Muscle of leg (tissue), 3 donors: ENCODE measurements at regions not wholly inside any gene's neighbourhood (a gene's known extent, or its start where the extent isn't known, plus 50 kb on each side); places are given as distances from the start of the nearest gene placed in this dataset.
A peak's percentile ranks its signal among the peaks of the same experiment; 100 is the strongest.

Experiments used
- DNase-seq: peaks from one replicate; pipeline ENCODE4 v3.0.0; 2013
- H3K27ac ChIP-seq: one replicate; pipeline ENCODE4 v1.5.1; 2013; ENCODE audit warnings: mild to moderate bottlenecking, low read length, control low read depth
- H3K27me3 ChIP-seq: one replicate; pipeline ENCODE4 v1.6.1; 2013; ENCODE audit warnings: low read length; ENCODE audit not compliant: control insufficient read depth, insufficient read depth
- H3K36me3 ChIP-seq: one replicate; pipeline ENCODE4 v1.6.1; 2013; ENCODE audit warnings: low read length; ENCODE audit not compliant: control insufficient read depth, insufficient read depth
- H3K4me1 ChIP-seq: one replicate; pipeline ENCODE4 v1.6.1; 2013; ENCODE audit warnings: low read length; ENCODE audit not compliant: control insufficient read depth, insufficient read depth
- H3K4me3 ChIP-seq: one replicate; pipeline ENCODE4 v1.5.1; 2013; ENCODE audit warnings: low read length, control low read depth
- H3K9me3 ChIP-seq: replicated peaks from 2 replicates; pipeline ENCODE4 v1.6.1; 2013; ENCODE audit warnings: low read depth, low read length; ENCODE audit not compliant: control insufficient read depth
- WGBS: methylation state at CpG from one replicate; pipeline ENCODE4 v1.1.5; 2013; ENCODE audit warnings: missing lambda C conversion rate; ENCODE audit not compliant: insufficient coverage; 5-methylcytosine and 5-hydroxymethylcytosine counted together

DNA sequence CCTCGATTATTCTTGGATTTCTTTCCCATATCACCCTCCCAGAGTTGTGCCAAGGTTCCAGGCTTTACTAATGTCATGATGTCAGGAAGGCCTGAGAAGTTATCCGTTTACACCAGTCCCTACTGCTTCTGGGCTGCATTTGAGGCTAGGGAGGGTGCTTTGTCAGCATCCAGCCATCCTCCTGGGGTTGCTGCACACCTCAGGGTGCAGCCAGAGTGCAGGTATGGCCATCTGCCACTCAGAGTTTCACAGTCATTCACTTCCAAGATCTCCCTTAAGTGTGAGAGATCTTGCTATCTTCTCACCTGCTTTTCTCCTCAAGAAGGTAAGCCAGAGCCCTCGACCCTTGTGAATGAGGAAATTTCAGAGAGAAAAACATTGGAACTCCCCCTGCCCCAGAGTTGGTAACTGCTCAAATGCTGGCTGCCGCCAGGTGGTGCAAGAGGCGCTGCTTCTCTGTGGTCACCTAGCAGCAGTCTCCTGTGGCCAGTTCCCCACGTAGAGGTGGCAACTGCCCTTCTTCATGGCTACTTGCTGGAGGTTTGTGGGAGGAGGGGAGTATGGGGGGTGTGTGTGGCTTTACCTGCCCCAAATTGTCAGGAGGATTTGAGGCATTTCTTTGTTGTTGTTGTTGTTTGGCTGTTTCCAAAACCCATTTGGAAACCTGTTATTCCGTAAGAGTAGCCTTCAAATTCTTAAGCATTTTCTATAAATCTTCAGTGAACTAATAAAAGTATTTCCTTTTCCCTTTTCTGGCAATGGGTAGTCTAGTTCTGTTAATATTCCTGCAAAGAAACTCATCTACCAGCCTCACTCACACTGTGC lies 259.6 kb upstream of the DMRT1 start:
- Histone ChIP-seq H3K27ac (no peak overlapping the region), H3K4me3 (no peak overlapping the region), H3K4me1 (no peaks in the 10 kb centered on the region), H3K9me3 (no peaks in the 10 kb centered on the region), H3K27me3 (no peaks in the 10 kb centered on the region), H3K36me3 (no peaks in the 10 kb centered on the region)
- WGBS = 46% methylated on average over 3 of the region's 7 CpGs
- DNase-seq = no peak

DNA sequence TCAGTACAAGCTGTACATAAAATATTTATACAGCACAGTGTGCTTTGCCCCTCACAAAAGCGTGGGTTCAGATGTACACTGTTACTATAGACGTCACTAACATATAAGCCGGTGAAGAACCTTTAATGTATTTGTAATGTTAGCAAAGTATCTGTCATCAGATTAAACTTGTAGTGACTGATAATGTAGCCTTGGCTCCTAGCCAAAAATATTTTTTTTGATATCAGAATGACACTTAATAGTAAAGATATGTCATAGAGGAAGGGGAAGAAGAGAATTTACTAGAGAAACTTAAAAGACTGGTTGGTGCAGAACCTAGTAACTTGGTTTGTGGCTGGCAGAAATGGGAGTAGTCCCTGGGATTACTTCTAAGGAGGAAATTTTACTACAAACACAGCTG lies 258.7 kb upstream of the DMRT1 start:
- Histone ChIP-seq H3K27ac (no peak overlapping the region), H3K36me3 (no peaks in the 10 kb centered on the region), H3K4me1 (no peaks in the 10 kb centered on the region), H3K4me3 (no peak overlapping the region), H3K27me3 (no peaks in the 10 kb centered on the region), H3K9me3 (no peaks in the 10 kb centered on the region)
- no peak for DNase-seq
- no CpG with 5 or more reads among the region's 3 CpGs for WGBS

DNA sequence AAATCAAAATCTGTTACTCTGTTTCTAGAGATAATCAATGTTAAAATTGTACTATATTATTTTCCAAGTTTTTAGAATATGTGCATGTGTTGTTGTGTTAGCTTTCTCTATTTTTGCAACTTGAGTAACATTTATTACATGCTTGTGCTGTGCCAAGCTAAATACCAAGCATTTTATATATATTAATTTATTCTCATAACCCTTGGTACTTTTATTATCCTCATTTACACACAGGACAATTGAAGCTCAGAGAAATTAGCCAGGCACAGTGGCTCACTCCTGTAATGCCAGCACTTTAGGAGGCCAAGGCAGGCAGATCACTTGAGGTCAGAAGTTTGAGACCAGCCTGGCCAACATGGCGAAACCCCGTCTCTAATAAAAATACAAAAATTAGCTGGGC lies 254.0 kb upstream of the DMRT1 start:
- Histone ChIP-seq H3K27me3 (no peaks in the 10 kb centered on the region), H3K4me1 (peaks cover 12% of the 10 kb centered on the region), H3K27ac (no peak overlapping the region), H3K4me3 (no peak overlapping the region), H3K36me3 (no peaks in the 10 kb centered on the region), H3K9me3 (no peaks in the 10 kb centered on the region)
- no peak for DNase-seq
- WGBS = 100% methylated on average over 2 of the region's 2 CpGs

DNA sequence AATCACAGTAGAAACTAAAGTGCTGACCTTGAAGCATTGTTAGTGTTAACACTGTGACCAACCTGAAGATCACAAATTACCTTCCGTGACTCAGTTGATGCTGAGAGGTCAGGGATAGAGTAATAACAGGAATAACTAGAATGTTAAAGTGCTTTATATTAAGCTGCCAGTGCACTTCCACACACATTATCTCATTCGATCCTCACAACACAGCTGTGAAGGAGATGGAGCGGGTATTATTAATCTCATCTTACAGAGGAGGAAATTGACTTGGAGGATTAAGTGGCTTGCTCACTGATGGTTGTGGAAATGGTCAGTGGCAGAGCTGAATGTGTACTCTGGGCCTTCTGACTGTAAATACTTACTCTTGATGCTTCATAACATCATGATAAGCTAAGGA lies 252.5 kb upstream of the DMRT1 start:
- WGBS = no CpG with 5 or more reads among the region's 3 CpGs

DNA sequence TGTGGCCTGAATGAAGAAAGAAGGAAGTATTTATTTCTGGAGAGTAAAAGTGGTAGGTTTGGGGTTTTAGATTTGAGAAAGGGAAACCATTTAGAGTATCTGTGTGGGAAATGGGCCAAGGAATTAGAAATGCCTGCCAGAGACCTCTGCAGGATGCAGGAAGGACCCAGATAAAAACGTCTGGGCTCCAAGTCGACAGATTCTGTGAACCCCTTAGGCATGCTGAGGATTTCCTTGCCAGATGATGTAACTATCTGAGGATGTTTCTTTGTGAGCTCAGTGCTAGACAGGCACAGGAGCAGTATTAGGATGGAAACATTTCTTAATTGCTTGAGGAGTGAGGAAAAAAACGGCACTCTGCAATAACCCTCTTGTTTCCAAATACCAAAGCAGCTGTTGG lies 251.8 kb upstream of the DMRT1 start:
- H3K36me3 ChIP-seq = no peaks in the 10 kb centered on the region
- peak; percentile 58 for DNase-seq
- H3K27me3 ChIP-seq = no peaks in the 10 kb centered on the region
- peaks cover 12% of the 10 kb centered on the region for H3K4me1 ChIP-seq
- H3K9me3 ChIP-seq = no peaks in the 10 kb centered on the region
- 0% methylated on average over 2 of the region's 3 CpGs for WGBS
- H3K4me3 ChIP-seq = no peak overlapping the region
- H3K27ac ChIP-seq = no peak overlapping the region

More for the DNA sequence above, 252.5 kb upstream of the DMRT1 start:
- no peak for DNase-seq
- Histone ChIP-seq H3K4me1 (peaks cover 12% of the 10 kb centered on the region), H3K9me3 (no peaks in the 10 kb centered on the region), H3K36me3 (no peaks in the 10 kb centered on the region), H3K27ac (no peak overlapping the region), H3K27me3 (no peaks in the 10 kb centered on the region), H3K4me3 (no peak overlapping the region)

DNA sequence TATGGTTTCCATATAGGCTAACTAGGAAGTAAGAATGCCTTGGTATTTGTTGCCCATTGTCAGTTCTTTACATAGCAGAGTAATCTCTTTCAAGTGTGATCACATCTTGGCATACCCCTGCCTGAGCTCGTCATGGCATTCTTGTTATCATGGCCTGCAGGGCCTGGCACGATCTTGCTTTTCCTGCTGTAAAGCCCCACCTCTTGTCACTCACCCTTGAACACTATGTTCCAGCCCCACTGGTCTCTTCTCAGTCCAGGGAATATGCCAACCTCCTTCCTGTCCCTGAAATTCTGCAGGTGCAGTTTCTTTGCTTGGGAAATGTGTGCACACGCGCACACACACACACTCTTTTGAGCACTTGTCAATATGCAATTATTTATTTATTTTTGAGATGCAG lies 250.2 kb upstream of the DMRT1 start:
- H3K27me3 ChIP-seq = no peaks in the 10 kb centered on the region
- peaks cover 12% of the 10 kb centered on the region for H3K4me1 ChIP-seq
- DNase-seq = peak; percentile 27
- H3K9me3 ChIP-seq = no peaks in the 10 kb centered on the region
- H3K27ac ChIP-seq = no peak overlapping the region
- 54% methylated on average over 2 of the region's 4 CpGs for WGBS
- no peaks in the 10 kb centered on the region for H3K36me3 ChIP-seq
- no peak overlapping the region for H3K4me3 ChIP-seq

DNA sequence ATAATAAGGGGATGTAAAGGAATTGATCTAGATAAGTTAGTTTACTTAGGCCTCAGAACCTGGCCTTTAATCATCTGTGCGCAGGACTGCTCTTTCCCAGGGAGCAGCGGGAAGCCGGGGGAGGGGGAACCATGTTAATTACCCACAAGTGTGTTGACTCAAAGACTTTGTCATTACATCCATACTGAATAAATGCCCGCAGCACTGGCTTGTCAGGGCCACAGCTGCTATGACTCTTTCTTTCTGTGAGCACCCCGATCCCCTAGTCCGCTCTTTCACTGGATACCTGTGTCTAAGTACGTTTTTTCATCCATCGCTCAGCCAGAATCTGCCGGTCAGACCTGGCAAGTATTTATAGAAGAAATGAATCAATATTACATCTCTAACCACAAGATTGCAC lies 249.3 kb upstream of the DMRT1 start:
- Histone ChIP-seq H3K4me1 (peaks cover 12% of the 10 kb centered on the region), H3K27ac (no peak overlapping the region), H3K27me3 (no peaks in the 10 kb centered on the region), H3K36me3 (no peaks in the 10 kb centered on the region), H3K4me3 (no peak overlapping the region), H3K9me3 (no peaks in the 10 kb centered on the region)
- WGBS = 76% methylated on average over 3 of the region's 9 CpGs
- no peak for DNase-seq

DNA sequence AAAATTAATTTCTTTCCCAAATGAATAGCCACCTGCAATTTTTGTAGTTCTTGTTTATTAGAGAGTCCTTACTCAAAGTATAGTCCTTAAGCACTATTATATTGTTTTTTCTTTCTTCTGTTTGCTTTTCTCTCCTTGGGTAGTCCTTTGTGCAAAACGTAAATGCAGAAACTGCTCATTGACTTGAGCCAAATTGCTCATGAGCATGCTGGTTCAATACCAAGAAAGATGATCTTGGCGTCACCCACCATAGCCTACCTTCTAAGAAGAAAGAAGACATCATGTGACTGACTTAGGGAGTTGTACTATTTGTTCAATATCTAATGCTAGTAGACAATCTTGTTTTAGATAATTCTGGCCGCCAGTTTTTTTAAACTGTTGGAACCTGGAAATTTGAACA lies 248.8 kb upstream of the DMRT1 start:
- no peak overlapping the region for H3K27ac ChIP-seq
- H3K4me1 ChIP-seq = peaks cover 12% of the 10 kb centered on the region
- no peaks in the 10 kb centered on the region for H3K27me3 ChIP-seq
- H3K4me3 ChIP-seq = no peak overlapping the region
- H3K9me3 ChIP-seq = no peaks in the 10 kb centered on the region
- no peaks in the 10 kb centered on the region for H3K36me3 ChIP-seq
- DNase-seq = no peak
- no CpG with 5 or more reads among the region's 3 CpGs for WGBS

DNA sequence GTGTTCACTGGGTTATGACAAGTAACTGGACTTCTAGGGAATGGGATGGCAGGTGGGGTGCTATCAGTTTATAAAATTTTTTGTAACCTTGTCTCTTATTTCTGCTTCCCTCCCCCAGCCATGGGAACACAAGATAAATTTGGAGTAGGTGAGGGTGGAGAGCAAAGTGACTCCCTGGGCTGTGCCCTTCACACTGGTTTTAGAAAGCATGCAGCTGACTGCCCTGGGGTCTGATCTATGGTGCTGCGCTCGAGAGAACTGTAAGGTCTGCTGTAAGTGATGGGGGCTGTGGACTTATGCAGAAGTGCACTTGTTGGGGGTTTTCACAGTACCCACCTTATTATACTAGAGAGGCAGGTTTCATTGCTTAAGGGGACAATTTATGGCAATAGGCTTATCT lies 247.7 kb upstream of the DMRT1 start:
- DNase-seq = no peak
- H3K4me3 ChIP-seq = no peak overlapping the region
- no CpG with 5 or more reads among the region's 2 CpGs for WGBS
- no peak overlapping the region for H3K27ac ChIP-seq
- H3K36me3 ChIP-seq = no peaks in the 10 kb centered on the region
- no peaks in the 10 kb centered on the region for H3K9me3 ChIP-seq
- H3K4me1 ChIP-seq = peaks cover 12% of the 10 kb centered on the region
- H3K27me3 ChIP-seq = no peaks in the 10 kb centered on the region

DNA sequence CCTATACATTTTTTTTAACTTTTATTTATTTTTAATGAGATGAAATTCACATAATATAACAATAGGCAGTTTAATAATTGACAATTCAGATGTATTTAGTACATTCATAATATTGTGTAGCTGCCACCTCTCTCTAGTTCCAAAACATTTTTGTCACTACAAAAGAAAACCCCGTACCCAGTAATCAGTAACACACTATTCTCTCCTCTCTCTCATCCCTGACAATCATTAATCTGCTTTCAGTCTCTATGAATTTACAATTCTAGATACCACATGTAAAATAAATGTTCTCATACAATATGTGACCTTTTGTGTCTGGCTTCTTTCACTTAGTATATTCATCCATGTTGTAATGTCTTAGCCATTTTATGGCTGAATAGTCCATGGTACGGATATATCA lies 244.8 kb upstream of the DMRT1 start:
- no CpG with 5 or more reads among the region's 2 CpGs for WGBS
- no peaks in the 10 kb centered on the region for H3K4me1 ChIP-seq
- DNase-seq = no peak
- no peak overlapping the region for H3K27ac ChIP-seq
- no peaks in the 10 kb centered on the region for H3K36me3 ChIP-seq
- H3K9me3 ChIP-seq = no peaks in the 10 kb centered on the region
- H3K27me3 ChIP-seq = no peaks in the 10 kb centered on the region
- no peak overlapping the region for H3K4me3 ChIP-seq

DNA sequence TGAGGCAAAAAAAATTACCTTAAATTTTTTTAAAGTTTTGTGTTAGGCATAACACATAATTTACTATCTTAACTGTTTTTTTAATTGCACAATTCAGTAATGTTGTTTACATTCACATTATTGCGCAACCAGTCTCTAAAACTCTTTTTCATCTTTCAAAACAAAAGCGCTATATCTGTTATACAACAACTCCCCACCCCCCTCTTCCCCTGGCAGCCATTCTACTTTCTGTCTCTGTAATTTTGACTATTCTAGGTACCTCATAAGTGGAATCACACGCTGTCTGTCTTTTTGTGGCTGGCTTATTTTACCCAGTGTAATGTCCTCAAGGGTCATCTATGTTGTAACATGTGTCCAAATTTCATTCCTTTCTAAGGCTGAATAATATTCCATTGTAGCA lies 241.5 kb upstream of the DMRT1 start:
- DNase-seq = no peak
- H3K4me3 ChIP-seq = no peak overlapping the region
- WGBS = 100% methylated on average over 1 of the region's 3 CpGs
- no peaks in the 10 kb centered on the region for H3K27me3 ChIP-seq
- no peak overlapping the region for H3K27ac ChIP-seq
- H3K9me3 ChIP-seq = no peaks in the 10 kb centered on the region
- no peaks in the 10 kb centered on the region for H3K36me3 ChIP-seq
- H3K4me1 ChIP-seq = no peaks in the 10 kb centered on the region
